HUES64 (cell line): ENCODE measurements at regions not wholly inside any gene's neighbourhood (a gene's known extent, or its start where the extent isn't known, plus 50 kb on each side); places are given as distances from the start of the nearest gene placed in this dataset.

Experiments used
- H3K27ac ChIP-seq: 2 replicates; pipeline ENCODE4 v1.7.0; 2013; ENCODE audit warnings: low read depth, low read length, inconsistent platforms
- H3K27me3 ChIP-seq: 2 replicates; pipeline ENCODE4 v1.6.1; 2013; ENCODE audit warnings: mild to moderate bottlenecking, low read length; ENCODE audit not compliant: insufficient read depth
- H3K36me3 ChIP-seq: 2 replicates; pipeline ENCODE4 v1.6.1; 2013; ENCODE audit warnings: mild to moderate bottlenecking, low read length; ENCODE audit not compliant: insufficient read depth
- H3K4me1 ChIP-seq: 2 replicates; pipeline ENCODE4 v1.6.1; 2013; ENCODE audit warnings: mild to moderate bottlenecking, low read length, moderate library complexity; ENCODE audit not compliant: insufficient read depth
- H3K4me3 ChIP-seq: 2 replicates; pipeline ENCODE4 v1.5.1; 2013; ENCODE audit warnings: mild to moderate bottlenecking, low read length, moderate library complexity
- H3K9ac ChIP-seq: 2 replicates; pipeline ENCODE4 v1.6.1; 2013; ENCODE audit warnings: mild to moderate bottlenecking, low read depth, low read length
- H3K9me3 ChIP-seq: 2 replicates; pipeline ENCODE4 v1.6.1; 2013; ENCODE audit warnings: low read depth, low read length; ENCODE audit not compliant: insufficient read depth
- WGBS: fragments of 150-250, 120-280 bp; methylation state at CpG from one replicate; pipeline ENCODE4 v1.1.7; 2013; ENCODE audit warnings: missing lambda C conversion rate; 5-methylcytosine and 5-hydroxymethylcytosine counted together

DNA sequence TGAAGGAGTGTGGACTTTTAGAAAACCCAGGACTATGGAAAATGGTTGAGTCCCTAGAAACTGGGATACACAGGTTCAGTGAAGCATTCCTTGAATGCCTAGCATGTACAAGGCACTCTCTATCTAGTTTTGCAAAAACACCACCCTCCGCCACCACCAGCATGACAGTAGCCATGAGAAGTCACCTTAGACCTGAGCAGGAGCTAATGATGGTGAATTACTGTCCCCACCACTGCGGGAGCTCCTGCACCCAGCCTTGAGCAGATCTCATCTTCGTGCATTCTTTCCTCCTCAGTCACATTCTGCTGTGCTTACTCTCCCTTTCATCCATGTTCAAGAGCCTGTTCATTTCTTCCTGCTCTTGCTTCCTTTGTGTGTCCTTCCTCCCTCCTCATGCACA lies 86.2 kb upstream of the ZNF516 start:
- H3K36me3 ChIP-seq: no peaks in the 10 kb centered on the region
- no peaks in the 10 kb centered on the region for H3K4me1 ChIP-seq
- no peak overlapping the region for H3K4me3 ChIP-seq
- no peak overlapping the region for H3K27ac ChIP-seq
- WGBS: 85% methylated on average over 3 of the region's 3 CpGs
- H3K9ac ChIP-seq: no peak overlapping the region
- H3K27me3 ChIP-seq: peaks cover 11% of the 10 kb centered on the region; the same call in 1 of the 2 replicates
- no peaks in the 10 kb centered on the region for H3K9me3 ChIP-seq

DNA sequence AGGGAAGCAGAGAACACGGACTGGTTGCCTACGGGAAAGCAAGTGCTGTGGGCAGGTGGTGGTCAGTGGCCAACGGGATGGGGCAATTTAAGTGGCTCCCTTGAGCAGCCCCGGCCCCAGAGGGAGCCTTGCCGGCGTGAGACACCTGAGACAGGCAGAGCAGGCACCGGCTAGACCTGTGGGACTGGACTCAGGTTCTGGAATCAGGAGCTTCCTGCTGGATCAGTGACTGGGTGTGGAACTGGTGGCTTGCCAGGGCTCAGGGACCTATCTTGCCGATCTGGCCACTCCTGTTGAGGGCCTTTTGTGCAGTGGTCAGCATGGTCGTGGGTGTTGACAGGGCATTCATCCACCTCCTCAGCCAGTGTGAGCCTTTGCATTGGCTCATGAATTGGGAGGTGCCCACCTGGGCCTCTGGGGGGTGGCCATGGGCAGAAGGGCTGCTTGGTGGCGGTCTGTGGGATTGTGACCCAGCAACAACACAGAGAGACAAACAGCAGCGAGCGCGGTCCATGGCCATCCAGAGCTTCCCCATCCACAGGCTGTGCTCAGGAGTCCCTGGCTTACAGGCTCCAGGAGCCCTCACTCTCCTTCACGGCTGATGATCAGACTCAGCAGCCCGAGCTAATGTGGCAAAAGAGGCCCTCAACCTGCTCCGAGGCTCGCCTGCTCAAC lies 85.4 kb upstream of the ZNF516 start:
- peaks cover 11% of the 10 kb centered on the region; the same call in 1 of the 2 replicates for H3K27me3 ChIP-seq
- H3K27ac ChIP-seq: no peak overlapping the region
- no peaks in the 10 kb centered on the region for H3K4me1 ChIP-seq
- H3K9ac ChIP-seq: no peak overlapping the region
- no peak overlapping the region for H3K4me3 ChIP-seq
- no peaks in the 10 kb centered on the region for H3K36me3 ChIP-seq
- WGBS: 91% methylated on average over 17 of the region's 17 CpGs
- no peaks in the 10 kb centered on the region for H3K9me3 ChIP-seq

DNA sequence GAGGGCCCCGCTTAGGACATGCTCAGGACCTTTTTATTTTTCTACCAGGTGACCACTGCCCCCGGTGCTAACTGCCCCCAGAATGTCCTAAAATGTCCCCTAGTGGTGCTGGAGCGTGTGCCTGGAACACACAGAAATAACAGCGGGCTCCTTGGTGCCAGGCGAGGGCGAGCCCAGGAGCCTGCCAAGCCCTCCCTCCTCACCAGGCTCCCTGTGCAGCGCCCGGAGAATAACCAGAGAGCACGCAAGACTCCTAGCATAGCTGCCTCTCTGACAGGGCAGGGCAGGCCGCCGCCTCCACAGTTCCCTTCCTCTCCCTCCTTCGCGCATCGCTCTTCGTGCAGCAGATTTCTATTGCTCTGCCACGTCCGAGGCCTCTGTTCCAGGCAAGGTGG lies 84.3 kb upstream of the ZNF516 start:
- H3K9ac ChIP-seq: no peak overlapping the region
- H3K4me3 ChIP-seq: no peak overlapping the region
- no peaks in the 10 kb centered on the region for H3K9me3 ChIP-seq
- no peaks in the 10 kb centered on the region for H3K4me1 ChIP-seq
- WGBS: 92% methylated on average over 17 of the region's 17 CpGs
- no peaks in the 10 kb centered on the region for H3K36me3 ChIP-seq
- H3K27ac ChIP-seq: no peak overlapping the region
- peaks cover 11% of the 10 kb centered on the region; the same call in 1 of the 2 replicates for H3K27me3 ChIP-seq

DNA sequence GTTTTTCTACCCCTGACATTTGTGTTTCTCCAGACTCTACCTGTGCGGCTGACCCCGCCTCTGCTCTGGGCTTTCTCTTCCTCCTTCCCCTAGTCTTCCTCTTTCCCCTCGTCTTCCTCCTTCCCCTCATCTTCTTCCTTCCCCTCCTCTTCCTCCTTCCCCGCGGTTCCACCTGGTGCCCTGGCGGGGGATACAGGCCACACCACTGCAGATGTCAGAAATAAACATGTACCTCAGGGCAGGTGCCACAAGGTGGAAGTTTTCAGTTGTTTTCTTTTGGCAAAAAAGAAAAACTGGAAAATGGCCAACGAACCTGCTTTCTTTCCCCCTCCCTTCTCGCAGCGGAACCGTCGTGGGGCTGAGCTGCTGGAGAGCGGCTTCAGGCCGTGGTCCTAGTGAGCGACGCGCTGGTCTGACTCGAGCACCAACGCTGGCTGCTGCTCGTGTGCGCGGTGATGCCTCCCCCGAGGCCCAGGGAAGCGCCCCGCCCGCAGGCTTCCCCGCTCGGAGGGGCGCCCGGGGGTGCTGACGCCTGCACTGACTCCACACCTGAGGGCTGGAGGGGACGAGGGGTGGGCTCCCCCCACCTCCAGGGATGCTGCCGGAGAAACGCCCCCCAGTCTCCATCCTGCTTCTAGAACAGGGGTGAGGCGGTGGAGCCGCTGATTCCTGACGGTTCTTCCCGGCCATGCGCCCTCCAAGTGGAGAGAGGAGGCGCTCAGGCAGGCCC lies 83.7 kb upstream of the ZNF516 start:
- H3K9ac ChIP-seq: no peak overlapping the region
- WGBS: 74% methylated on average over 39 of the region's 39 CpGs
- H3K36me3 ChIP-seq: no peaks in the 10 kb centered on the region
- H3K9me3 ChIP-seq: no peaks in the 10 kb centered on the region
- peaks cover 11% of the 10 kb centered on the region; the same call in 1 of the 2 replicates for H3K27me3 ChIP-seq
- no peak overlapping the region for H3K27ac ChIP-seq
- no peaks in the 10 kb centered on the region for H3K4me1 ChIP-seq
- peak overlapping the region; percentile 16; the same call in 1 of the 2 replicates for H3K4me3 ChIP-seq

DNA sequence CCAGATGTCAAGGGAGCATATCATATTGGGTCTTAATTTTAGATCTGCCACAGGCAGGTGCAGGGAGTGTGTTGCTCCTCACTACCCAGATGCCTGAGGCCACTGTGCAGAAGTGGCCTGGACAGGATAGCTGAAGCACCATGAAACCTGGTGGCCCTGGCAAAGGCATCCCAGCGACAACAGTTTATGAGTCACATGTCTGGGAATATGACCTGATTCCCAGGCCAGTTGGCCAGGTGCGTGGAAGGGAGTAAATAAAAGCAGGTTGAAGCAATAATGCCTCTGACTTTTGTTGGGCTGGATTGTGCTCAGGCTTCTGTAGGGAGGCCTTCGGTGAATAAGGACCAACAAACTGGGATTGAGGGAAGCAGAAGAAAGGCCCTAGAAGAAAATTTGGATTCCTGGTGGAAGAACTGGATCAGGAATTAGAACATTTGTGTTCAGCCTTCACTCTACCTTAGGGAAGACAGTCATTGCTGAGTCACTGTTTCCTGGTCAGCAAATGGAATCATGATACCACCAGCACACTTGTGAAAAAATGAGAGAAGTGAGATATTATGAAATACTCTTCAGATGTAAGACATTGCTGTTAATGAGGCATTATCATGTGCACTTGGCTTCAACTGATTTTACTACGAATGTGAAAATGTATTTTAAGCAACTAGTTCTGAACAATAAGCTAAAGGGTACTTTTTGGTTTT lies 78.4 kb upstream of the ZNF516 start:
- no peak overlapping the region for H3K27ac ChIP-seq
- 91% methylated on average over 4 of the region's 4 CpGs for WGBS

DNA sequence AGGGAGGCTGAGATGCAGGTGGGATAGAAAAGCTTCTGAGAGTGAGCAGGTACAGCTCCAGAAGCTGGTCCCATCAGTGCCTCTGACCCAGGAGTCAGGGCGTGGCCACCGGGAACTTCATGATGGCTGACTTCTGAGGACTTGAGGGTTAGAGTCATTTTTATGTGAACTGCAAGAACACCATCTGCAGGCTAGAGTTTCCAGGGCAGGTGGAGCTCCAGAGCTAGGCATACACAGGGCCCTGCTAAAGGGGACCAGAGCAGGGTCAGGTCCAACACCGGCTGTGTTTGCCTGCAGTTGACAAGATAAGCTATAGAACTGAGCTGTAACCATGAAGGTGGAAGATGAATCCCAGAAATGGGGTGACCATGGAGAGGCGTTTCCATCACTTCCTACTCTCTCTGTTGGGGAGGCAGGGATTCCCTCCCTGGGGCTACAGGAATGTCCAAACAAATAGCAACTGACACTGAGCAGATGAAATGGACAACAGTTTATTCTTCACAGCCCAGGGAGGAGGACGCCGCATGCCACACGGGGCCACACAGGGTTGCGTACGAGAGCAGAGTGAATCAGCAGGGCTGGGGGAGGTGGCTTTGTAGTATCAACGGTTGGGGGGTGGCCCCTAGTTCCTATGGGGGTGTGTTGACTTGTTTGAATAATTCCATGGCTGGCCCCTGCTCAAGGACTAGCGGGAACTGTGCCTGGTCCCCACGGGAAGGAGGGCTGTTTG lies 77.6 kb upstream of the ZNF516 start:
- Histone ChIP-seq H3K9ac (no peak overlapping the region), H3K27me3 (0 out of 2 replicates have a peak, but pooled peaks cover 2% of the 10 kb centered on the region), H3K4me1 (peaks cover 6% of the 10 kb centered on the region; the same call in 1 of the 2 replicates), H3K36me3 (no peaks in the 10 kb centered on the region), H3K27ac (no peak overlapping the region), H3K9me3 (no peaks in the 10 kb centered on the region), H3K4me3 (no peak overlapping the region)
- 92% methylated on average over 11 of the region's 12 CpGs for WGBS

More for the DNA sequence above, 78.4 kb upstream of the ZNF516 start:
- peaks cover 6% of the 10 kb centered on the region; the same call in 1 of the 2 replicates for H3K4me1 ChIP-seq
- 0 out of 2 replicates have a peak, but pooled peaks cover 7% of the 10 kb centered on the region for H3K27me3 ChIP-seq
- H3K4me3 ChIP-seq: no peak overlapping the region
- no peaks in the 10 kb centered on the region for H3K36me3 ChIP-seq
- H3K9me3 ChIP-seq: no peaks in the 10 kb centered on the region
- no peak overlapping the region for H3K9ac ChIP-seq

DNA sequence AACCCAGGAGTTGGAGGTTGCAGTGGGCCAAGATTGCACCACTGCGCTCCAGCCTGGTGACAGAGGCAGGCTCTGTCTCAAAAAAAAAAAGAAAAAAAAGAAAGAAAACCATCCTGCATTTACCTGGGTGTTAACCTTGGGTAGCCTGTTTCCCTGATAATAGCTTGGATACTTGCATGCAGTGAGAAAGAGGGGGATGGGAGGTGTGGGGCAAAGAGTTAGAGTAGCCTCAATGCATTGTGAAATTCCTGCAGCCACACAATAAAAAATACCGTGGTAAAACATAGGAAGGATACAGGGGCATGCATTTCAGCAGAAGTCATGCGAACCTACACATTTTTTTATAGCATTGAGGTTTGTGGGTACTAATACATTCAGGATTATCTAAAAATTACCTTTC lies 76.6 kb upstream of the ZNF516 start:
- no peaks in the 10 kb centered on the region for H3K9me3 ChIP-seq
- H3K27ac ChIP-seq: no peak overlapping the region
- peaks cover 6% of the 10 kb centered on the region; the same call in 1 of the 2 replicates for H3K4me1 ChIP-seq
- no peaks in the 10 kb centered on the region for H3K36me3 ChIP-seq
- H3K27me3 ChIP-seq: no peaks in the 10 kb centered on the region
- WGBS: 76% methylated on average over 3 of the region's 3 CpGs
- H3K4me3 ChIP-seq: no peak overlapping the region
- H3K9ac ChIP-seq: no peak overlapping the region

DNA sequence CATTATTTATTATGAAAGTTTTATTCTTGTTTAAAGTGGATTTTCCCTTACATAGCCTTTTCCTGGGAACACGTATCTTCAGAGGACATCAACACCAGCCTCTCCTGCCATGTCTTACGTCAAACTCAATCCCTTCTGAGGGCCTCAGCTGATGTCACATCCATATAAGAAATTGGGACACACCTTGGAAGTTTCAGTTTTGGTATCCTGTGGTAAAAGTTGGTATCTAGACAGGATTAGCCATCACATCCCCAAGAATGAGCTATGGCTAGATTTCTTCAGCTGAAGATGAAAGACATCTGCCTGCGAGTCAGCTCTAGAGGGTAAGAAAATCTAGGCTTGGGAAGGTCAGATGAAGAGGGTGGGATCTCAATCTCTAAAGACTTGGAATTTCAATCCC lies 75.8 kb upstream of the ZNF516 start:
- WGBS: 95% methylated on average over 3 of the region's 3 CpGs
- Histone ChIP-seq H3K4me3 (no peak overlapping the region), H3K27ac (no peak overlapping the region), H3K4me1 (peaks cover 6% of the 10 kb centered on the region; the same call in 1 of the 2 replicates), H3K9ac (no peak overlapping the region), H3K9me3 (no peaks in the 10 kb centered on the region), H3K27me3 (no peaks in the 10 kb centered on the region), H3K36me3 (no peaks in the 10 kb centered on the region)

DNA sequence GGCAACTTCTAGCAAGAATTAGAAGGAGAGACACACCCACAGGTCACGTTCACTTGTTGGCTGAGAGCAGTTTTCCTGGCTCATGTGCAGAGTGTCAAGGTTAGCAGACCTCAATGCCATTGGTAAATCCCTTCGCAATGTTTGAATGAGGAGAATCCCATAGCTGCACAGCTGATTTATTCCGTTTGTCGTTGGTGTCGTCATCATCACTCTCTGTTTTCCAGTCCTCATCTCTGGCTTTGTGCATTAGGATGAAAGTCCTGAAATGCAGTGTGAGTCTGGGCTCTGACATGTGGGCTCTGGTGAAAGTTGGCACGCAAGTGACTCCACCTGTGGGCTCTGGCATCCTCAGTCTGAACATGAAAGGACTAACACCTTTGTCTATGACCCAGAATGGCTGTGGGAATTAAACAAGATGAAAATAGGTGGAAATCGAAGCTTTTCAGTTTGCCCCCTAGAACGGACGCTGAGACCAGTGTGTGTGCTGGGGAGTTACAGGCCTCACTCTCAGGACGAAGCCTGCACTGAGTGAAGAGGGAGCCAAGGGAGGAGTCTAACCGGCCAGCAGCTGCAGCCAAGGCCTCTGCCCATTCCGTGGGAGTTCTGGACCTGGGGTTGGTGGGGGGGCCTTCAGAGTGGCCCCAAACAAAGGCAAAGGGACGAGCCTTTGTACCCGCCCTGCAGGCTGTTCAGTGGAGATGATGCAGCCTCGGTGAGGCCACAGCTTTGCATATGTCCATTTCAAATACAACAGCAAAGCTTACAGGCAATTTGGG lies 74.8 kb upstream of the ZNF516 start:
- Histone ChIP-seq H3K4me1 (peaks cover 14% of the 10 kb centered on the region), H3K9me3 (no peaks in the 10 kb centered on the region), H3K36me3 (no peaks in the 10 kb centered on the region), H3K27me3 (no peaks in the 10 kb centered on the region), H3K4me3 (no peak overlapping the region), H3K27ac (no peak overlapping the region), H3K9ac (no peak overlapping the region)
- WGBS: 82% methylated on average over 15 of the region's 15 CpGs

DNA sequence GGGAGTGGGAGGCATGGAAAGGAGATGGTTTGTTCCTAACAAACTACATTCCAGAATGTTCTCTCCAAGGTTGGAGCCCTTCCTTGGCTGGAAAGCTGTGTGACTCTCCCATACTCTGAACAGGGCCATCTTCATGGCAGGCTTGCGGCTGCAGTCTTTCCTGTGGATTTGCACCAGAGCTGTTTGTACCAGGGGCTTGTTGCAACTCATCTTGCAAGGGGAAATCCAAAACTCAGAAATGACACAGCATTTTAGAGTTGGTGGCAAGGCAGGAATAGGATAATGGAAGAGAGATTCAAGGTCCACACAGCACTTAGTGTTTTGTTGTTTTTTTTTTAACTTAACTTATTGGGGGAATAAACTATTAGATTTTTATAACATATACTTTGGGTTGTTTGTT lies 73.7 kb upstream of the ZNF516 start:
- 96% methylated on average over 1 of the region's 1 CpG for WGBS
- Histone ChIP-seq H3K9ac (no peak overlapping the region), H3K9me3 (no peaks in the 10 kb centered on the region), H3K4me3 (no peak overlapping the region), H3K27me3 (no peaks in the 10 kb centered on the region), H3K4me1 (peaks cover 17% of the 10 kb centered on the region), H3K36me3 (no peaks in the 10 kb centered on the region), H3K27ac (no peak overlapping the region)
